HepG2 (cell line): ENCODE measurements at regions not wholly inside any gene's neighbourhood (a gene's known extent, or its start where the extent isn't known, plus 50 kb on each side); places are given as distances from the start of the nearest gene placed in this dataset.

Source experiments
- ATAC-seq: fragments of 200-7000 bp; cut with Tn5 transposase; 3 replicates; pipeline ENCODE4 v1.9.1; 2020; ENCODE audit warnings: mild to moderate bottlenecking, moderate library complexity
- BruUV-seq: library from RNA; stranded (reverse); fragments of 400-500 nt; replicated peaks from 2 replicates; lab custom pipeline; 2021; lab: Mats Ljungman, UMichigan
- CTCF ChIA-PET: fragments of 300-600 bp; formaldehyde crosslinking; extraction: SDS; loops from one replicate; lab custom pipeline; 2021; ENCODE audit warnings: low total read pairs, inconsistent platforms, low intra/inter-chr PET ratio; lab: Yijun Ruan, JAX
- POLR2A ChIA-PET: fragments of 350-600 bp; sonication (Branson Sonifier 250); formaldehyde crosslinking; loops from one replicate; lab custom pipeline; 2020; ENCODE audit warnings: antibody characterized with exemption, inconsistent platforms; lab: Yijun Ruan, JAX
- DNase-seq: peaks from one replicate; pipeline ENCODE4 v3.0.0-alpha.2; 2015; ENCODE audit warnings: low spot score
- FAIRE-seq: peaks from 3 replicates; lab custom pipeline; 2011; peaks lifted over from hg19 to GRCh38; lab: Jason Lieb, UNC
- H2AFZ ChIP-seq: one replicate; pipeline ENCODE4 v1.6.1; 2011; ENCODE audit warnings: low read length, inconsistent platforms
- H3K27ac ChIP-seq: fragments of 300-600 bp; 3 replicates; pipeline ENCODE4 v1.8.0; 2011; ENCODE audit warnings: mixed run types, mild to moderate bottlenecking, mixed read lengths, low read length, inconsistent platforms; ENCODE audit not compliant: insufficient read depth; ENCODE audit errors: extremely low read length
- H3K27me3 ChIP-seq, 2 experiments: fragments of 200-600 bp in 1 of 2; 2 replicates in 1 of 2; 3 replicates in 1 of 2; pipeline versions ENCODE4 v1.6.0 to v1.8.0; 2011; ENCODE audit warnings: low read length in 2 of 2, mild to moderate bottlenecking in 2 of 2, moderate library complexity in 2 of 2, inconsistent platforms in 1 of 2; ENCODE audit not compliant: insufficient read depth in 2 of 2, control insufficient read depth in 1 of 2
- H3K36me3 ChIP-seq, 2 experiments: fragments of 200-600 bp in 1 of 2; replicated peaks in 1 of 2; 2 replicates in 1 of 2; 3 replicates in 1 of 2; pipeline versions ENCODE4 v1.5.1 to v1.8.0; 2011; ENCODE audit warnings: low read length in 2 of 2, inconsistent platforms in 1 of 2; ENCODE audit not compliant: insufficient read depth in 2 of 2, control insufficient read depth in 1 of 2
- H3K4me1 ChIP-seq: 2 replicates; pipeline ENCODE4 v1.5.1; 2012; ENCODE audit warnings: low read length, inconsistent platforms; ENCODE audit not compliant: insufficient read depth
- H3K4me2 ChIP-seq: 2 replicates; pipeline ENCODE4 v1.6.0; 2011; ENCODE audit warnings: low read depth, low read length, inconsistent platforms
- H3K4me3 ChIP-seq, 3 experiments: fragments of 200-600 bp in 1 of 3; sonication (generic), shearing (Covaris generic) in 1 of 3; replicated peaks in 1 of 3; 2 replicates each; pipeline ENCODE4 v1.5.1; 2011 to 2016; ENCODE audit warnings: low read length in 3 of 3, inconsistent platforms in 2 of 3, low read depth in 2 of 3, mild to moderate bottlenecking in 2 of 3, control low read depth in 1 of 3, mixed read lengths in 1 of 3; ENCODE audit not compliant: insufficient read depth in 1 of 3
- H3K79me2 ChIP-seq: one replicate; pipeline ENCODE4 v1.6.1; 2011; ENCODE audit warnings: low read length, inconsistent platforms; ENCODE audit not compliant: insufficient read depth
- H3K9ac ChIP-seq: 2 replicates; pipeline ENCODE4 v1.6.0; 2011; ENCODE audit warnings: mild to moderate bottlenecking, low read depth, low read length, inconsistent platforms; ENCODE audit not compliant: insufficient read depth
- H3K9me3 ChIP-seq: 2 replicates; pipeline ENCODE4 v1.5.1; 2012; ENCODE audit warnings: mild to moderate bottlenecking, low read length
- H4K20me1 ChIP-seq: 2 replicates; pipeline ENCODE4 v1.6.0; 2011; ENCODE audit warnings: inconsistent platforms, mild to moderate bottlenecking, low read length, moderate library complexity; ENCODE audit not compliant: insufficient read depth
- HNRNPH1 ChIP-seq: fragments of 200-400 bp; formaldehyde crosslinking; optimal IDR thresholded peaks from 2 replicates; pipeline ENCODE3; 2017; ENCODE audit warnings: mild to moderate bottlenecking, low read depth, low read length
- HNRNPLL ChIP-seq: fragments of 200-400 bp; formaldehyde crosslinking; IDR thresholded peaks from 2 replicates; pipeline ENCODE4 v1.6.1; 2017; ENCODE audit warnings: mild to moderate bottlenecking, low read depth, low read length; ENCODE audit not compliant: poor library complexity, severe bottlenecking
- HOXA3 ChIP-seq: sonication (generic); formaldehyde crosslinking; IDR thresholded peaks from 2 replicates; pipeline ENCODE4 v1.5.0; 2020; ENCODE audit warnings: missing genetic modification reagents
- IRF9 ChIP-seq: sonication (generic); formaldehyde crosslinking; IDR thresholded peaks from 2 replicates; pipeline ENCODE4 v1.8.0; 2022; ENCODE audit warnings: missing genetic modification reagents, mild to moderate bottlenecking, borderline replicate concordance
- MAF1 ChIP-seq: sonication (generic); formaldehyde crosslinking; IDR thresholded peaks from 2 replicates; pipeline ENCODE4 v1.5.0; 2020; ENCODE audit warnings: missing genetic modification reagents, borderline replicate concordance
- NCOA1 ChIP-seq: sonication (generic); formaldehyde crosslinking; IDR thresholded peaks from 2 replicates; pipeline ENCODE4 v1.9.0; 2021; ENCODE audit warnings: missing genetic modification reagents
- NFE2L1 ChIP-seq: sonication (generic); formaldehyde crosslinking; IDR thresholded peaks from 2 replicates; pipeline ENCODE4 v1.4.0; 2020; ENCODE audit warnings: missing genetic modification reagents, mild to moderate bottlenecking, borderline replicate concordance
- PAX8 ChIP-seq: sonication (generic); formaldehyde crosslinking; IDR thresholded peaks from 2 replicates; pipeline ENCODE4 v1.8.0; 2022; ENCODE audit warnings: mild to moderate bottlenecking, missing genetic modification reagents, borderline replicate concordance
- ZBTB4 ChIP-seq: sonication (generic); formaldehyde crosslinking; IDR thresholded peaks from 2 replicates; pipeline ENCODE4 v1.4.0; 2020; ENCODE audit warnings: missing genetic modification reagents, mild to moderate bottlenecking, borderline replicate concordance
- ZEB1 ChIP-seq: IDR thresholded peaks from 2 replicates; pipeline ENCODE4 v1.6.1; 2012; ENCODE audit warnings: mild to moderate bottlenecking, low read depth, inconsistent platforms; ENCODE audit not compliant: insufficient replicate concordance
- ZNF318 ChIP-seq: sonication (generic); formaldehyde crosslinking; IDR thresholded peaks from 2 replicates; pipeline ENCODE4 v1.4.0; 2020; ENCODE audit warnings: mild to moderate bottlenecking, missing genetic modification reagents
- ZNF546 ChIP-seq: sonication (generic); formaldehyde crosslinking; conservative IDR thresholded peaks from 2 replicates; pipeline ENCODE4 v1.8.1; 2023; ENCODE audit warnings: mild to moderate bottlenecking, missing genetic modification reagents
- WGBS: methylation state at CpG from one replicate; pipeline ENCODE4 v1.1.6; 2017; ENCODE audit warnings: low lambda C conversion rate; 5-methylcytosine and 5-hydroxymethylcytosine counted together
- in situ Hi-C: cut with HindIII; loops from 2 replicates; pipeline ENCODE4 v1.10.0; 2017; ENCODE audit warnings: low pct_unique_long_range_greater_than_20kb; ENCODE audit not compliant: extremely low pct_ligation_motif_present
- intact Hi-C: fragments of 100-400 bp; cut with micrococcal nuclease; formaldehyde crosslinking; loops from one replicate; pipeline ENCODE4 v1.10.0; 2022; ENCODE audit not compliant: unreplicated experiment

- DNase-seq (no peak), FAIRE-seq (no peak), ATAC-seq (no peak)
- BruUV-seq, result no TSS peak
- no peaks in the 10 kb centered on the region for H3K36me3 ChIP-seq
- no peaks in the 10 kb centered on the region for H4K20me1 ChIP-seq
- no peak overlapping the region for H3K27ac ChIP-seq
- ChIA-PET POLR2A (no interaction called here), CTCF (no interaction called here)
- 2% methylated on average over 3 of the region's 3 CpGs for WGBS
- in situ Hi-C loops, result no loop called here
- no peak overlapping the region for H3K4me2 ChIP-seq
- intact Hi-C loops, result loop anchor here (5.0 kb wide), 1 partner anchor 1562 kb away; no protein-coding TSS in a partner anchor
- no peaks in the 10 kb centered on the region for H3K4me1 ChIP-seq
- no peaks in the 10 kb centered on the region for H3K27me3 ChIP-seq
- no peaks in the 10 kb centered on the region for H3K9me3 ChIP-seq
- no peak overlapping the region for H2AFZ ChIP-seq
- H3K79me2 ChIP-seq, result no peaks in the 10 kb centered on the region
- no peak overlapping the region for H3K4me3 ChIP-seq
- no peak overlapping the region for H3K9ac ChIP-seq
- no peak for TF ChIP-seq IRF9
- no peak for TF ChIP-seq HOXA3 (CRISPR knock-in tag)
- TF ChIP-seq ZBTB4 (CRISPR knock-in tag), result no peak
- TF ChIP-seq HNRNPH1, result no peak
- no peak for TF ChIP-seq NCOA1
- TF ChIP-seq HNRNPLL, result no peak
- no peak for TF ChIP-seq ZNF318 (CRISPR knock-in tag)
- no peak for TF ChIP-seq MAF1 (CRISPR knock-in tag)
- TF ChIP-seq ZNF546 (CRISPR knock-in tag), result no peak
- TF ChIP-seq NFE2L1 (CRISPR knock-in tag), result no peak
- no peak for TF ChIP-seq ZEB1
- no peak for TF ChIP-seq PAX8 (CRISPR knock-in tag)
Measured at GRCh38 chr7:80359029-80359428, 152.8 kb downstream of the GNAT3 start.
